HCT116 (cell line): ENCODE measurements at regions not wholly inside any gene's neighbourhood (a gene's known extent, or its start where the extent isn't known, plus 50 kb on each side); places are given as distances from the start of the nearest gene placed in this dataset.

Experiments
- ATAC-seq: fragments of 200-7000 bp; cut with Tn5 transposase; 2 replicates; pipeline ENCODE4 v1.9.1; 2020; ENCODE audit warnings: mild to moderate bottlenecking, moderate library complexity
- BruUV-seq: library from RNA; stranded (reverse); fragments of 400-500 nt; replicated peaks from 2 replicates; lab custom pipeline; 2021; lab: Mats Ljungman, UMichigan
- CTCF ChIA-PET: fragments of 300-600 bp; sonication (Branson Sonifier 250); formaldehyde crosslinking; loops from one replicate; lab custom pipeline; 2021; ENCODE audit warnings: antibody characterized with exemption; lab: Charles Lee
- POLR2A ChIA-PET: fragments of 300-600, 350-600 bp; sonication (Branson Sonifier 250); formaldehyde crosslinking; loops from one replicate; lab custom pipeline; 2021; ENCODE audit warnings: antibody characterized with exemption; lab: Charles Lee
- RAD21 ChIA-PET, 2 experiments: fragments of 300-600 bp; sonication (Branson Sonifier 250); formaldehyde crosslinking; loops; one replicate each; lab custom pipeline; 2023; ENCODE audit warnings: low total read pairs in 2 of 2; ENCODE audit not compliant: uncharacterized antibody in 2 of 2, unreplicated experiment in 2 of 2, low non-redundant PET in 1 of 2; lab: Charles Lee
- DNase-seq: peaks from one replicate; pipeline ENCODE4 v3.0.0-alpha.2; 2010; ENCODE audit warnings: low read depth, low spot score
- H2AFZ ChIP-seq: fragments of 200-600 bp; shearing (Covaris generic), sonication (generic); 2 replicates; pipeline ENCODE4 v1.6.1; 2017; ENCODE audit warnings: low read depth, mixed run types, mixed read lengths, antibody characterized with exemption, low read length; ENCODE audit not compliant: poor library complexity, severe bottlenecking
- H3K27ac ChIP-seq: 2 replicates; pipeline ENCODE4 v1.5.1; 2012; ENCODE audit warnings: low read depth, low read length
- H3K27me3 ChIP-seq: fragments of 200-600 bp; sonication (generic); 2 replicates; pipeline ENCODE4 v1.6.1; 2016; ENCODE audit warnings: mixed run types, low read length, mixed read lengths; ENCODE audit not compliant: insufficient read depth
- H3K36me3 ChIP-seq, 2 experiments: fragments of 200-500 bp in 1 of 2; fragments of 200-600 bp in 1 of 2; sonication (Bioruptor generic) in 1 of 2; sonication (generic) in 1 of 2; 2 replicates each; pipeline versions ENCODE4 v1.5.1 to v1.6.1; 2014 to 2016; ENCODE audit warnings: low read length in 2 of 2, inconsistent platforms in 1 of 2, mixed read lengths in 1 of 2, mixed run types in 1 of 2; ENCODE audit not compliant: insufficient read depth in 2 of 2, control insufficient read depth in 1 of 2
- H3K4me1 ChIP-seq, 2 experiments: fragments of 200-600 bp in 1 of 2; sonication (generic) in 1 of 2; 2 replicates each; pipeline versions ENCODE4 v1.5.1 to v1.6.1; 2012 to 2017; ENCODE audit warnings: low read length in 2 of 2, inconsistent platforms in 1 of 2, mild to moderate bottlenecking in 1 of 2, mixed read lengths in 1 of 2, mixed run types in 1 of 2, moderate library complexity in 1 of 2; ENCODE audit not compliant: insufficient read depth in 2 of 2, control insufficient read depth in 1 of 2
- H3K4me2 ChIP-seq: fragments of 200-600 bp; sonication (generic); 2 replicates; pipeline ENCODE4 v1.6.1; 2017; ENCODE audit warnings: mixed run types, low read length, mixed read lengths
- H3K4me3 ChIP-seq, 2 experiments: fragments of 200-600 bp in 1 of 2; sonication (generic) in 1 of 2; replicated peaks in 1 of 2; 2 replicates each; pipeline ENCODE4 v1.5.1; 2011 to 2016; ENCODE audit warnings: low read length in 2 of 2, control low read depth in 1 of 2, low read depth in 1 of 2, mild to moderate bottlenecking in 1 of 2, mixed read lengths in 1 of 2, mixed run types in 1 of 2
- H3K79me2 ChIP-seq: fragments of 200-600 bp; sonication (generic); 2 replicates; pipeline ENCODE4 v1.6.1; 2017; ENCODE audit warnings: mild to moderate bottlenecking, mixed run types, low read length, moderate library complexity, mixed read lengths; ENCODE audit not compliant: insufficient read depth
- H3K9ac ChIP-seq: fragments of 200-600 bp; sonication (generic); 2 replicates; pipeline ENCODE4 v1.6.1; 2016; ENCODE audit warnings: low read length, mixed read lengths
- H3K9me2 ChIP-seq: fragments of 200-600 bp; sonication (generic), shearing (Covaris generic); 2 replicates; pipeline ENCODE4 v1.6.1; 2017; ENCODE audit warnings: mixed run types, mild to moderate bottlenecking, moderate library complexity; ENCODE audit not compliant: insufficient read depth
- H3K9me3 ChIP-seq, 2 experiments: fragments of 200-500 bp in 1 of 2; fragments of 200-600 bp in 1 of 2; sonication (Bioruptor generic) in 1 of 2; sonication (generic) in 1 of 2; 2 replicates each; pipeline ENCODE4 v1.6.1; 2014 to 2017; ENCODE audit warnings: low read length in 2 of 2, mixed read lengths in 2 of 2, inconsistent platforms in 1 of 2, low read depth in 1 of 2, mild to moderate bottlenecking in 1 of 2, mixed run types in 1 of 2, moderate library complexity in 1 of 2; ENCODE audit not compliant: control insufficient read depth in 1 of 2, insufficient read depth in 1 of 2
- H4K20me1 ChIP-seq: fragments of 200-600 bp; sonication (generic), shearing (Covaris generic); 2 replicates; pipeline ENCODE4 v1.6.1; 2017; ENCODE audit warnings: mixed run types, mild to moderate bottlenecking, moderate library complexity; ENCODE audit not compliant: insufficient read depth
- CEBPB ChIP-seq: IDR thresholded peaks from 2 replicates; pipeline ENCODE4 v1.6.1; 2012; ENCODE audit warnings: low read depth
- CTCF ChIP-seq, 3 experiments: fragments of 200-600 bp in 1 of 3; sonication (generic) in 1 of 3; IDR thresholded peaks in 2 of 3; conservative IDR thresholded peaks in 1 of 3; 2 replicates each; pipeline ENCODE4 v1.5.1; 2012 to 2017; ENCODE audit warnings: low read depth in 2 of 3, low read length in 2 of 3, antibody characterized with exemption in 1 of 3, borderline replicate concordance in 1 of 3, control low read depth in 1 of 3, mild to moderate bottlenecking in 1 of 3, mixed read lengths in 1 of 3, mixed run types in 1 of 3, moderate library complexity in 1 of 3; ENCODE audit not compliant: insufficient read depth in 1 of 3
- FOSL1 ChIP-seq: IDR thresholded peaks from 2 replicates; pipeline ENCODE4 v1.6.1; 2012; ENCODE audit warnings: low read depth
- MAX ChIP-seq: IDR thresholded peaks from 2 replicates; pipeline ENCODE4 v1.6.1; 2012
- POLR2A ChIP-seq: IDR thresholded peaks from 2 replicates; pipeline ENCODE4 v1.7.0; 2011; ENCODE audit warnings: borderline replicate concordance; ENCODE audit not compliant: insufficient read depth, insufficient read length; ENCODE audit errors: extremely low read depth
- SRF ChIP-seq: IDR thresholded peaks from 2 replicates; pipeline ENCODE4 v1.6.1; 2012; ENCODE audit warnings: low read depth
- intact Hi-C: fragments of 100-400 bp; cut with micrococcal nuclease; formaldehyde crosslinking; loops from 2 replicates; pipeline ENCODE4 v1.10.0; 2022
- TF ChIP-seq, protein P1 (sequence below): IDR thresholded peaks from 2 replicates; pipeline ENCODE4 v1.6.1; 2012; ENCODE audit warnings: low read depth

- Histone ChIP-seq H3K9ac (no peak overlapping the region), H3K4me1 (no peaks in the 10 kb centered on the region), H3K27me3 (no peaks in the 10 kb centered on the region), H3K27ac (no peak overlapping the region), H4K20me1 (no peaks in the 10 kb centered on the region), H3K36me3 (no peaks in the 10 kb centered on the region), H3K4me3 (no peak overlapping the region), H3K9me2 (no peaks in the 10 kb centered on the region), H3K79me2 (no peaks in the 10 kb centered on the region), H2AFZ (no peak overlapping the region), H3K9me3 (peaks cover 0 to 13% of the 10 kb centered on the region in 2 experiments; a peak in 2 of 4 replicates), H3K4me2 (no peak overlapping the region)
- ATAC-seq (no peak), DNase-seq (no peak)
- BruUV-seq = no TSS peak
- ChIA-PET RAD21 (no interaction called here), CTCF (no interaction called here), POLR2A (no interaction called here)
- TF ChIP-seq SRF = no peak
- no peak for TF ChIP-seq POLR2A
- TF ChIP-seq CTCF (IDR thresholded peaks at IDR 0.05 in 2 of 3, conservative IDR thresholded peaks at IDR 0.05 in 1 of 3; ENCODE audit: borderline replicate concordance in 1 of 3, insufficient read depth in 1 of 3, low read depth in 2 of 3, low read length in 2 of 3) = no peak
- no peak for TF ChIP-seq FOSL1
- no peak for TF ChIP-seq MAX
- TF ChIP-seq, protein P1, sequence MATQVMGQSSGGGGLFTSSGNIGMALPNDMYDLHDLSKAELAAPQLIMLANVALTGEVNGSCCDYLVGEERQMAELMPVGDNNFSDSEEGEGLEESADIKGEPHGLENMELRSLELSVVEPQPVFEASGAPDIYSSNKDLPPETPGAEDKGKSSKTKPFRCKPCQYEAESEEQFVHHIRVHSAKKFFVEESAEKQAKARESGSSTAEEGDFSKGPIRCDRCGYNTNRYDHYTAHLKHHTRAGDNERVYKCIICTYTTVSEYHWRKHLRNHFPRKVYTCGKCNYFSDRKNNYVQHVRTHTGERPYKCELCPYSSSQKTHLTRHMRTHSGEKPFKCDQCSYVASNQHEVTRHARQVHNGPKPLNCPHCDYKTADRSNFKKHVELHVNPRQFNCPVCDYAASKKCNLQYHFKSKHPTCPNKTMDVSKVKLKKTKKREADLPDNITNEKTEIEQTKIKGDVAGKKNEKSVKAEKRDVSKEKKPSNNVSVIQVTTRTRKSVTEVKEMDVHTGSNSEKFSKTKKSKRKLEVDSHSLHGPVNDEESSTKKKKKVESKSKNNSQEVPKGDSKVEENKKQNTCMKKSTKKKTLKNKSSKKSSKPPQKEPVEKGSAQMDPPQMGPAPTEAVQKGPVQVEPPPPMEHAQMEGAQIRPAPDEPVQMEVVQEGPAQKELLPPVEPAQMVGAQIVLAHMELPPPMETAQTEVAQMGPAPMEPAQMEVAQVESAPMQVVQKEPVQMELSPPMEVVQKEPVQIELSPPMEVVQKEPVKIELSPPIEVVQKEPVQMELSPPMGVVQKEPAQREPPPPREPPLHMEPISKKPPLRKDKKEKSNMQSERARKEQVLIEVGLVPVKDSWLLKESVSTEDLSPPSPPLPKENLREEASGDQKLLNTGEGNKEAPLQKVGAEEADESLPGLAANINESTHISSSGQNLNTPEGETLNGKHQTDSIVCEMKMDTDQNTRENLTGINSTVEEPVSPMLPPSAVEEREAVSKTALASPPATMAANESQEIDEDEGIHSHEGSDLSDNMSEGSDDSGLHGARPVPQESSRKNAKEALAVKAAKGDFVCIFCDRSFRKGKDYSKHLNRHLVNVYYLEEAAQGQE = no peak
- no peak for TF ChIP-seq CEBPB
- intact Hi-C loops = no loop called here
Measured at GRCh38 chr7:63073736-63074135, 924.9 kb upstream of the ZNF722 start.
